SK-N-SH (cell line): ENCODE measurements at regions not wholly inside any gene's neighbourhood (a gene's known extent, or its start where the extent isn't known, plus 50 kb on each side); places are given as distances from the start of the nearest gene placed in this dataset.

Source experiments
- CTCF ChIA-PET: fragments of 300-600, 350-600 bp; formaldehyde crosslinking; extraction: SDS; loops from one replicate; lab custom pipeline; 2021; lab: Yijun Ruan, JAX
- POLR2A ChIA-PET: fragments of 350-600 bp; sonication (Branson Sonifier 250); formaldehyde crosslinking; extraction: SDS; loops from one replicate; lab custom pipeline; 2020; ENCODE audit warnings: antibody characterized with exemption, inconsistent platforms; lab: Yijun Ruan, JAX
- DNase-seq: peaks from one replicate; pipeline ENCODE4 v3.0.0; 2012
- H2AFZ ChIP-seq: fragments of 200-600 bp; sonication (generic); 2 replicates; pipeline ENCODE4 v1.8.1; 2016; ENCODE audit warnings: antibody characterized with exemption, mild to moderate bottlenecking, low read depth
- H3F3A ChIP-seq: fragments of 200-600 bp; sonication (generic); replicated peaks from 2 replicates; pipeline ENCODE3; 2016; ENCODE audit warnings: antibody characterized with exemption, mild to moderate bottlenecking; ENCODE audit not compliant: insufficient read depth
- H3K27ac ChIP-seq, 2 experiments: fragments of 200-500 bp in 1 of 2; fragments of 200-600 bp in 1 of 2; sonication (Bioruptor generic) in 1 of 2; sonication (generic), shearing (Covaris generic) in 1 of 2; 2 replicates each; pipeline versions ENCODE4 v1.5.1 to v1.6.1; 2014 to 2016; ENCODE audit warnings: low read depth in 2 of 2, inconsistent platforms in 1 of 2, low read length in 1 of 2, mild to moderate bottlenecking in 1 of 2, mixed read lengths in 1 of 2
- H3K27me3 ChIP-seq: fragments of 200-600 bp; sonication (generic), shearing (Covaris generic); 2 replicates; pipeline ENCODE4 v1.6.1; 2016; ENCODE audit warnings: mixed run types; ENCODE audit not compliant: insufficient read depth
- H3K36me3 ChIP-seq, 2 experiments: fragments of 200-500 bp in 1 of 2; fragments of 200-600 bp in 1 of 2; sonication (Bioruptor generic) in 1 of 2; sonication (generic) in 1 of 2; replicated peaks in 1 of 2; 2 replicates each; pipeline versions ENCODE3 to v1.5.1; 2014 to 2016; ENCODE audit warnings: low read length in 1 of 2, mild to moderate bottlenecking in 1 of 2; ENCODE audit not compliant: insufficient read depth in 2 of 2, control insufficient read depth in 1 of 2
- H3K4me1 ChIP-seq, 2 experiments: fragments of 200-500 bp in 1 of 2; fragments of 200-600 bp in 1 of 2; sonication (Bioruptor generic) in 1 of 2; sonication (generic), shearing (Covaris generic) in 1 of 2; 2 replicates each; pipeline versions ENCODE4 v1.5.1 to v1.6.1; 2014 to 2016; ENCODE audit warnings: low read depth in 1 of 2, low read length in 1 of 2, mixed run types in 1 of 2; ENCODE audit not compliant: insufficient read depth in 2 of 2, control insufficient read depth in 1 of 2
- H3K4me2 ChIP-seq: fragments of 200-600 bp; sonication (generic), shearing (Covaris generic); 2 replicates; pipeline ENCODE4 v1.6.1; 2017; ENCODE audit warnings: mixed run types
- H3K4me3 ChIP-seq, 2 experiments: fragments of 200-500 bp in 1 of 2; fragments of 200-600 bp in 1 of 2; sonication (Bioruptor generic) in 1 of 2; sonication (generic), shearing (Covaris generic) in 1 of 2; 2 replicates each; pipeline versions ENCODE4 v1.5.1 to v1.8.1; 2014 to 2016; ENCODE audit warnings: low read depth in 2 of 2, inconsistent platforms in 1 of 2, low read length in 1 of 2, mild to moderate bottlenecking in 1 of 2, mixed read lengths in 1 of 2, moderate library complexity in 1 of 2
- H3K79me2 ChIP-seq: fragments of 200-600 bp; sonication (generic); 2 replicates; pipeline ENCODE4 v1.8.1; 2017; ENCODE audit warnings: mild to moderate bottlenecking; ENCODE audit not compliant: insufficient read depth
- H3K9ac ChIP-seq: fragments of 200-600 bp; sonication (generic); 2 replicates; pipeline ENCODE4 v1.6.1; 2017; ENCODE audit warnings: mixed run types
- H3K9me2 ChIP-seq: fragments of 200-600 bp; sonication (generic); 2 replicates; pipeline ENCODE4 v1.6.1; 2017; ENCODE audit warnings: mixed run types
- H3K9me3 ChIP-seq: fragments of 200-600 bp; sonication (generic); 2 replicates; pipeline ENCODE4 v1.6.1; 2017; ENCODE audit warnings: mixed run types, mild to moderate bottlenecking, moderate library complexity
- H4K20me1 ChIP-seq: fragments of 200-600 bp; sonication (generic); 2 replicates; pipeline ENCODE4 v1.6.1; 2017; ENCODE audit warnings: mild to moderate bottlenecking, mixed run types; ENCODE audit not compliant: insufficient read depth
- ELF1 ChIP-seq: IDR thresholded peaks from 2 replicates; pipeline ENCODE4 v1.4.0; 2012
- FOSL2 ChIP-seq: IDR thresholded peaks from 2 replicates; pipeline ENCODE4 v1.4.0; 2012; ENCODE audit warnings: low read depth, mild to moderate bottlenecking, moderate library complexity, borderline replicate concordance
- FOXJ3 ChIP-seq: sonication (generic); formaldehyde crosslinking; IDR thresholded peaks from 2 replicates; pipeline ENCODE4 v1.5.1; 2020; ENCODE audit warnings: mild to moderate bottlenecking, missing genetic modification reagents
- FOXM1 ChIP-seq: IDR thresholded peaks from 2 replicates; pipeline ENCODE4 v1.4.0; 2012; ENCODE audit warnings: low read depth, mild to moderate bottlenecking
- GABPA ChIP-seq: IDR thresholded peaks from 2 replicates; pipeline ENCODE4 v1.4.0; 2012; ENCODE audit warnings: low read depth, mild to moderate bottlenecking
- MEF2A ChIP-seq: IDR thresholded peaks from 2 replicates; pipeline ENCODE4 v1.4.0; 2012; ENCODE audit warnings: low read depth, borderline replicate concordance
- NRF1 ChIP-seq: IDR thresholded peaks from 2 replicates; pipeline ENCODE4 v1.6.1; 2012; ENCODE audit warnings: low read depth, mild to moderate bottlenecking, low read length
- PBX3 ChIP-seq: IDR thresholded peaks from 2 replicates; pipeline ENCODE4; 2012
- RAD21 ChIP-seq: IDR thresholded peaks from 2 replicates; pipeline ENCODE4 v1.6.1; 2012; ENCODE audit warnings: mild to moderate bottlenecking, low read length
- RFX5 ChIP-seq: IDR thresholded peaks from 2 replicates; pipeline ENCODE4 v1.6.1; 2012; ENCODE audit warnings: mild to moderate bottlenecking, improper control_type of control experiment, low read length
- SIN3A ChIP-seq: IDR thresholded peaks from 2 replicates; pipeline ENCODE4 v1.6.1; 2012; ENCODE audit warnings: low read depth, mild to moderate bottlenecking, low read length, moderate library complexity, borderline replicate concordance
- USF2 ChIP-seq: fragments of 150-350 bp; IDR thresholded peaks from 2 replicates; pipeline ENCODE4 v1.6.1; 2017; ENCODE audit warnings: antibody characterized with exemption, low read length, low read depth, borderline replicate concordance
- whole genome bisulfite sequencing: methylation state at CpG from one replicate; pipeline ENCODE4 v1.1.6; 2017; ENCODE audit warnings: low lambda C conversion rate; 5-methylcytosine and 5-hydroxymethylcytosine counted together
- TF ChIP-seq, protein P1 (sequence below): IDR thresholded peaks from 2 replicates; pipeline ENCODE4 v1.4.0; 2012; ENCODE audit warnings: low read depth, borderline replicate concordance
- TF ChIP-seq, protein P2 (sequence below): fragments of 200-600 bp; sonication (generic); IDR thresholded peaks from 2 replicates; pipeline ENCODE4 v1.6.1; 2017; ENCODE audit warnings: antibody characterized with exemption, mild to moderate bottlenecking, moderate library complexity
- TF ChIP-seq, protein P3 (sequence below): fragments of 150-350 bp; IDR thresholded peaks from 2 replicates; pipeline ENCODE4 v1.6.1; 2016; ENCODE audit warnings: mild to moderate bottlenecking, low read depth, low read length

DNA sequence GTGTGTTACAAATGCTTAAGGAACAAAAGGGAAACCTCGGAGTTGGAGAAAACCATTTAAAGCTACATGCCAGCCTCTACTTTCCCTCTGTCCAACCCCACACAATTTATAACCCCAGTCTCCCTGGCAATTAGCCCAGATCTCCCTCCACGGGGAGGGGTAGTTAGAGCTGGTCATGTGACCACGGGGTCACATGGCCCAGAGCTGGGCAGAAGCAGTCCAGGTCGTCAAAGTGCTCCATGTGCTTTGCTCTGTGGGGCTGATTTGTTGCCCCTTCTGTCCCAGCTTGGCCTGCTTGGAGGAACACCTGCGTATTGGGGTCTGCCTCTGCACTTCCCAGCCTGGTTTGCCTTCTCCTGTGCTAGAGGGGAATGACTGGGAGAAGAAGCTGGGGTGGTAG is 219.1 kb downstream of the RBM19 start:
- Histone ChIP-seq H3F3A (no peaks in the 10 kb centered on the region), H4K20me1 (no peaks in the 10 kb centered on the region), H3K9ac (no peak overlapping the region), H3K9me3 (no peaks in the 10 kb centered on the region), H3K36me3 (no peaks in the 10 kb centered on the region), H3K9me2 (no peaks in the 10 kb centered on the region), H2AFZ (no peak overlapping the region), H3K27ac (no peak overlapping the region), H3K4me3 (no peak overlapping the region), H3K4me1 (no peaks in the 10 kb centered on the region; a peak in 1 of 4 replicates), H3K27me3 (0 out of 2 replicates have a peak, but pooled peaks cover 4% of the 10 kb centered on the region), H3K4me2 (no peak overlapping the region), H3K79me2 (no peaks in the 10 kb centered on the region)
- ChIA-PET POLR2A (no interaction called here), CTCF (interaction anchor here (1.0 kb wide), 2 partner anchors 16 to 285 kb away, joined by 3 to 4 read pairs; no protein-coding TSS in a partner anchor)
- no peak for DNase-seq
- TF ChIP-seq, protein P1, sequence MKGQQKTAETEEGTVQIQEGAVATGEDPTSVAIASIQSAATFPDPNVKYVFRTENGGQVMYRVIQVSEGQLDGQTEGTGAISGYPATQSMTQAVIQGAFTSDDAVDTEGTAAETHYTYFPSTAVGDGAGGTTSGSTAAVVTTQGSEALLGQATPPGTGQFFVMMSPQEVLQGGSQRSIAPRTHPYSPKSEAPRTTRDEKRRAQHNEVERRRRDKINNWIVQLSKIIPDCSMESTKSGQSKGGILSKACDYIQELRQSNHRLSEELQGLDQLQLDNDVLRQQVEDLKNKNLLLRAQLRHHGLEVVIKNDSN, result peak; percentile 67; the same call in 1 of the 2 replicates
- TF ChIP-seq SIN3A (no peak), FOSL2 (no peak)
- WGBS, result 61% methylated on average over 5 of the region's 5 CpGs

DNA sequence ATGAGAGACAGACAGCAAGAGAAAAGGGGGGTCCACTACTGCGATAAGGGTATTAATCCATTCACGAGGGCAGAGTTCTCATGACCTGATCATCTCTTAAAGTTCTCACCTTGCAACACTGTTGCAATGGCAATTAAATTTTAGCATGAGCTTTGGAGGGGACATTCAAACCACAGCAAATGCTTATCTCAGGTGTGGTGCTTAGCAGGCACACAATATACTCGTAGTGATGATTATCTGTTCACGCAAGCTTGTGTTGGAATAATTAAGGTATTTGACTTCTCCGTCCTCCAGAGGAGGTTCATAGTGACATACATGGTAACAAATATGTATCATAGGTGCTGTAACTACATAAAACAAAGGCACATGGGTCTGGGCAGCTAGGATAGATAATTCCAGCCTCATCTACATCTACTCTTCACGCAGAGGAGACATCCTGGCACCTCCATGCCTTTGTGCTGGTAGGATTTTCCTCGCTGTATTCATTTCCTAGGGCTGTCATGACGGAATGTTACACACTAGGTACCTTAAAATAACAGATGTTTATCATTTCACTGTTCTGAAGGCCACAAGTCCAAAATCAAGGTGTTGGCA is 221.2 kb downstream of the RBM19 start:
- 58% methylated on average over 8 of the region's 8 CpGs for WGBS
- POLR2A ChIA-PET, result no interaction called here

More for the DNA sequence above, 221.2 kb downstream of the RBM19 start:
- H3F3A ChIP-seq, result no peaks in the 10 kb centered on the region
- no peak overlapping the region for H3K4me3 ChIP-seq
- CTCF ChIA-PET, result no interaction called here
- no peak overlapping the region for H3K27ac ChIP-seq
- no peak overlapping the region for H3K9ac ChIP-seq
- no peak overlapping the region for H3K4me2 ChIP-seq
- no peaks in the 10 kb centered on the region for H4K20me1 ChIP-seq
- no peaks in the 10 kb centered on the region for H3K9me2 ChIP-seq
- H3K36me3 ChIP-seq, result no peaks in the 10 kb centered on the region
- no peaks in the 10 kb centered on the region for H3K79me2 ChIP-seq
- H3K27me3 ChIP-seq, result 0 out of 2 replicates have a peak, but pooled peaks cover 4% of the 10 kb centered on the region
- no peaks in the 10 kb centered on the region; a peak in 1 of 4 replicates for H3K4me1 ChIP-seq
- no peak for TF ChIP-seq GABPA
- no peak for TF ChIP-seq PBX3
- no peak for TF ChIP-seq FOXM1
- TF ChIP-seq, protein P2, sequence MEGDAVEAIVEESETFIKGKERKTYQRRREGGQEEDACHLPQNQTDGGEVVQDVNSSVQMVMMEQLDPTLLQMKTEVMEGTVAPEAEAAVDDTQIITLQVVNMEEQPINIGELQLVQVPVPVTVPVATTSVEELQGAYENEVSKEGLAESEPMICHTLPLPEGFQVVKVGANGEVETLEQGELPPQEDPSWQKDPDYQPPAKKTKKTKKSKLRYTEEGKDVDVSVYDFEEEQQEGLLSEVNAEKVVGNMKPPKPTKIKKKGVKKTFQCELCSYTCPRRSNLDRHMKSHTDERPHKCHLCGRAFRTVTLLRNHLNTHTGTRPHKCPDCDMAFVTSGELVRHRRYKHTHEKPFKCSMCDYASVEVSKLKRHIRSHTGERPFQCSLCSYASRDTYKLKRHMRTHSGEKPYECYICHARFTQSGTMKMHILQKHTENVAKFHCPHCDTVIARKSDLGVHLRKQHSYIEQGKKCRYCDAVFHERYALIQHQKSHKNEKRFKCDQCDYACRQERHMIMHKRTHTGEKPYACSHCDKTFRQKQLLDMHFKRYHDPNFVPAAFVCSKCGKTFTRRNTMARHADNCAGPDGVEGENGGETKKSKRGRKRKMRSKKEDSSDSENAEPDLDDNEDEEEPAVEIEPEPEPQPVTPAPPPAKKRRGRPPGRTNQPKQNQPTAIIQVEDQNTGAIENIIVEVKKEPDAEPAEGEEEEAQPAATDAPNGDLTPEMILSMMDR, result no peak
- no peak for TF ChIP-seq MEF2A
- no peak for TF ChIP-seq FOXJ3 (CRISPR knock-in tag)
- no peak for TF ChIP-seq RFX5
- no peak for TF ChIP-seq RAD21
- TF ChIP-seq, protein P1, result no peak
- TF ChIP-seq USF2, result no peak
- TF ChIP-seq ELF1, result no peak
- TF ChIP-seq, protein P3, sequence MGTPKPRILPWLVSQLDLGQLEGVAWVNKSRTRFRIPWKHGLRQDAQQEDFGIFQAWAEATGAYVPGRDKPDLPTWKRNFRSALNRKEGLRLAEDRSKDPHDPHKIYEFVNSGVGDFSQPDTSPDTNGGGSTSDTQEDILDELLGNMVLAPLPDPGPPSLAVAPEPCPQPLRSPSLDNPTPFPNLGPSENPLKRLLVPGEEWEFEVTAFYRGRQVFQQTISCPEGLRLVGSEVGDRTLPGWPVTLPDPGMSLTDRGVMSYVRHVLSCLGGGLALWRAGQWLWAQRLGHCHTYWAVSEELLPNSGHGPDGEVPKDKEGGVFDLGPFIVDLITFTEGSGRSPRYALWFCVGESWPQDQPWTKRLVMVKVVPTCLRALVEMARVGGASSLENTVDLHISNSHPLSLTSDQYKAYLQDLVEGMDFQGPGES, result no peak
- no peak for TF ChIP-seq NRF1
- TF ChIP-seq, all 33 proteins: peak for 0
- H3K9me3 ChIP-seq, result no peaks in the 10 kb centered on the region
- DNase-seq, result no peak
- H2AFZ ChIP-seq, result no peak overlapping the region
